GM18868 (cell line): ENCODE measurements at regions not wholly inside any gene's neighbourhood (a gene's known extent, or its start where the extent isn't known, plus 50 kb on each side); places are given as distances from the start of the nearest gene placed in this dataset.
"Not testable (repeated sequence)": the region's sequence is repeated elsewhere in the genome, so short reads cannot be mapped to it uniquely, and the experiment has no call there.

Experiments
- ATAC-seq: cut with Tn5 transposase; IDR thresholded peaks from one replicate; pipeline ENCODE4 v1.9.1; 2021; ENCODE audit warnings: mild to moderate bottlenecking, moderate library complexity; ENCODE audit not compliant: unreplicated experiment

DNA sequence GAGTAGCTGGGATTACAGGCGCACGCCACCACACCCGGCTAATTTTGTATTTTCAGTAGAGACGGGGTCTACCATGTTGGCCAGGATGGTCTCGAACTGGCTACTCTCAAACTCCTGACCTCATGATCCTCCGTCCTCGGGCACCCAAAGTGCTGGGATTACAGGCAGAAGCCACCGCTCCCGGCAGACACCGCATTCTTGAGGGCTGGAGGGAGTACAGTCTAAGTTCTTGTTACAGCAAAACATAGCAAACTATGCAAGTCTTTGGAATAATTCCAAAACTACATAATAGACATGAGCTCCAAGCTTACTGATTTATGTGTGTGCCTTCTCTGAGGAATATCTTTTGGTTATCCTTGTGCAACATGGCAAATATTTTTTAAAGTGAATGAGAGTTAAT, 299.1 kb upstream of the ZNF658 start:
- not testable (repeated sequence) for ATAC-seq

DNA sequence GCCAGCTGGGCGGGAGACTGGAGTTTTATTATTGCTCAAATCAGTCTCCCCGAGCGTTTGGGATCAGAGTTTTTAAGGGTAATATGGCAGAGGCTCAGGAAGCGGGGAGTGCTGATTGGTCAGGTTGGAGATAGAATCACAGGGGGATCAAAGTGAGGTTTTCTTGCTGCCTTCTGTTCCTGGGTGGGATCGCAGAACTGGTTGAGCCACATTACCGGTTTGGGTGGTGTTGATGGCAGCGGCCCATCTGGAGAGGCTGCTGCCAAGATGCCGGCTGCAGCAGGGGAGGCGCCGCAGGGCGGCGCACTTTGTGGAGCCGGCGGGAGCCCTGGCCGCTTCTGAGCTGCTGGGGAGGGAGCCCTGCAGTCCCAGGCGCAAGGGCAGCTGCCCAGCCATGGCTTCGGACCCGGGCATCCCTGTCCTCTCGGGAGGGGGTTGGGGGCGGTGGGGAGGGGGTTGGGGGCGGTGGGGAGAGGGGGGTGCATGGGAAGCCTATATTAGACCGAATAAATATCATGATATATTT, 268.9 kb upstream of the ZNF658 start:
- not testable (repeated sequence) for ATAC-seq

DNA sequence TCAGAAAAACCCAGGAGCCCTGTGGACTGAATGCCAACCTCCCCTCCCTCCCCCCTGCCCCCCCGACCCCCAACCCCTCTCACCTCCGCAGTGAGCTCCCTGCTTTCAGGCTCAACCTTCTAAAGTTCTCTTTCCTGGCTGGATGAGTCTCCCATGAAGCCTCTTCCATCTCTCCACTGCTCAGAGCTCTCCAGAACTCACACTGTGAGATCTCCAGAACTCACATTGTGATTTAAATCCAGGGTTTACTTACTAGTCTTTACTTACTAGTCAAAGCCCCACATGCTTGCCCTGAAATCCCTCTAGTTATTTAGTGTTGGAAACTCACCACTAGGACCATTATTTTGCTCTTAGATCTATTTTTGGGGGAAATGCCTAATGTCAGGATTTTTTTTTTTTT, 252.8 kb upstream of the ZNF658 start:
- not testable (repeated sequence) for ATAC-seq

DNA sequence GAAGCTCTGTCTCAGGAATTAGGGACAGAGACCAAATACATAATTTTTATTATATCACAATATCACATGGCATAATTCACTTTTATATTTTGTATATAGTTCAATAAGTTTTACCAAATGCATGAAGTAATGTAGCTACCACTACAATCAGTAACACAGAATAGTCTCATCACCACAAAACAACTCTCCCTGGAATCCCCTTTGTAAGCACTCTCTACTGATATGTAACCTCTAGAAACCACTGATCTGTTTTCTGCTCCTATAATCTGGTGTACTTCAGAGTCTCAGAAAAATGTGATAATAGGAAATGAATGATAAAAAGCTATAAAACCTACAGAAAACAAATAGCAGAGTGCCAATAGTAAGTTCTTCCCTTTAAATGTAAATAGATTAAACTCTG, 210.3 kb upstream of the ZNF658 start:
- ATAC-seq, result peak; percentile 78

DNA sequence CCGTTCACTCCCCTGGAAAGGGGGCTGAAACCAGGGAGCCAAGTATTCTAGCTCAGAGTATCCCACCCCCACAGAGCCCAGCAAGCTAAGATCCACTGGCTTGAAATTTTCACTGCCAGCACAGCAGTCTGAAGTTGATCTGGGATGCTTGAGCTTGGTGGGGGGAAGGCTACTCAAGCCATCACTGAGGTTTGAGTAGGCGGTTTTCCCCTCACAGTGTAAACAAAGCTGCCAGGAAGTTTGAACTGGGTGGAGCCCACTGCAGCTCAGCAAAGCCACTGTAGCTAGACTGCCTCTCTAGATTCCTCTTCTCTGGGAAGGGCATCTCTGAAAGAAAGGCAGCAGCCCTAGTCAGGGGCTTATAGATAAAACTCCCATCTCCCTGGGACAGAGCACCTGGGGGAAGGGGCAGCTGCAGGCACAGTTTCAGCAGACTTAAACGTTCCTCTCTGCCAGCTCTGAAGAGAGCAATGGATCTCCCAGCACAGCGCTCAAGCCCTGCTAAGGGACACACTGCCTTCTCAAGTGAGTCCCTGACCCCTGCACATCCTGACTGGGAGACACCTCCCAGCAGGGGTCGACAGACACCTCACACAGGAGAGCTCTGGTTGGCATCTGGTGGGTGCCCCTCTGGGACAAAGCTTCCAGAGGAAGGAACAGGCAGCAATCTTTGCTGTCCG, 204.8 kb upstream of the ZNF658 start:
- peak; percentile 89 for ATAC-seq

DNA sequence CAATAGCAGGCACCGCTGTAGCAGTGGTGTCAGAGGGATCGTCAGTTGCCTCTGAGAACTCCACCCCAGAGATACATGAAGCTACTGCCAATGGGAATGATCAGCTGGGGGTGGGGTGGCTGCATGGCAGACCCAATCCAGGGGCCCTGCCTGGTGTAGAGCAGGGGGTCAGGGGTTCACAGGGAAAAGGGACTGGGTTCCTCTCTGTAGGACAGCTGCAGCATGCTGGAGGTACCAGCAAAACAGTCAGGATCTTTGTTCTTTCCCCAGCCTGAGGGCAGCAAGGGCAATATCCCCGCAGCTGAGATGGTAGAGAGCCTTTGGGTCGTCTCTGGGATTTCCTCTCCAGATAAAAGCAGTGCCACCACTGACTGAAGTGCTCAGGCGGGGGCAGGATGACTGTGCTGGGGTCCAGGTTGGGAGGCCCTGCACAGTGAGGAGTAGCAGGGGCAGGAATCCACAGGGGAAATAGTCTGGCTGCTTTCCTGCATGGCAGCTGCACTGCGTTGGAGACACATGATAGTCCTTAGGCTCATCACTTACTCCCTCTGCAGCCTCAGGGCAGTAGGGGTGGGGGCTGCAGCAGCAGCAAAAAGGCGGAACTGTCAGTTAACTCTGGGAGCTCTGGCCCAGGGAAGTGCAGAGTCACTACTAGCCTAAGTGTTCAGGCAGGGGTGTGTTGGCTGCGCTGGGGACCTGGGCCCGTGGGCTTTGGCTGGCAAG, 203.0 kb upstream of the ZNF658 start:
- not testable (repeated sequence) for ATAC-seq

DNA sequence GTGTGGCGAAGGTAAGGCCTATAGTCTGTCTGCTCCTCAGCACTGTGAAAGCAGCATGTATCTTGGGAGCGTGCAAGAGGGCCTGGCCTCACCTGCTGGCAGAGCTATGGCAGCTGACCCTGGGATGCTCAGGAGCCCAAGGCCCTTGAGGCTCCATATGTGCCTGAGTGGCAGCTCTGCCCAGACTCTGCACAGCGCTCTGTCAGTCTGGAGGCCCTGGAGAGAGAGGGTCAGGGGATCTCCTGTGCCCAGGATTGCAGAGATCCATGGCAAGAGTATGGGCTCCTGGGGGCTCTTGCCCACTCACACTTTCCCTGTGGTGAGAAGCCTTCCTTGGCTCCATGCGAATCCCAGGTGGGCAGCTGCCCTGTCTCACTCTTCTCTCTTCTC, 202.5 kb upstream of the ZNF658 start:
- ATAC-seq, result not testable (repeated sequence)

DNA sequence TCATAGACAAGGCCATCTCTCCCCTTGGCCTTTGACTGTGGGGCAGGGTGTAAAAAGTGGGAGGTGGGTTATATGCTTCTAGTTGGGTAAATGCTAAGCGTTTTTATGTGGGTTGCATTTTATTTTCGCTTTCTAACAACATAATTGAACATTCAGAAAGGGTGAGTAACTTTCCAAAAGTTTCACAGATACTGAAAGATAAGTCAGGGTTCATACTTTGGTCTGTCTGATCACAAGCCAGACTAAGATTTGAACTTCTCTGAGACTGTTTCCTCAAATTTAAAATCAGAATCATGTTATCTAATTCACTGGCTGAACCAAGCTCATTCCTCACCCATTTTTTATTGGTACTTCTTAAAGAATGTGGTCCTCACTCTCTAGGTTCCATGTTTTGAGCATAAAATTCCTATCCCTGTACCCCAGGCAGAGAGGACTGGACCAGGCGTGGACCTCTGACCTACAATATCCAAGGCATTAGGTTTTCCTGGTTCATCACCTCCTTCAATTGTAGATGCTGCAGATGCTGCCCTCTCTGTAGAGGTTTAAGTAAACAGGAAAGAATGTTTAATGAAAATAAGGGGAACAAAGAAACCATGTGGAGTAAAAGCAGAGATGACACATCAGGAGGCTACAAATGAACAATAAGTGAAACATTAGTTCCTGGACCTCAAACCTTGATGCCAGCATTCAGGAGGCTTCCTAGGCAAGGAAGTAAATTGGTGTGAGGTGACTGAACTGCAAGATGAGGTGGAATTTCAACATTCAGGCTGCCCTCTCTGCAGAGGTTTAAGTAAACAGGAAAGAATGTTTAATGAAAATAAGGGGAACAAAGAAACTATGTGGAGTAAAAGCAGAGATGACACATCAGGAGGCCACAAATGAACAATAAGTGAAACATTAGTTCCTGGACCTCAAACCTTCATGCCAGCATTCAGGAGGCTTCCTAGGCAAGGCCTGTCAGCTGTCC, 198.8 kb upstream of the ZNF658 start:
- ATAC-seq, result not testable (repeated sequence)

DNA sequence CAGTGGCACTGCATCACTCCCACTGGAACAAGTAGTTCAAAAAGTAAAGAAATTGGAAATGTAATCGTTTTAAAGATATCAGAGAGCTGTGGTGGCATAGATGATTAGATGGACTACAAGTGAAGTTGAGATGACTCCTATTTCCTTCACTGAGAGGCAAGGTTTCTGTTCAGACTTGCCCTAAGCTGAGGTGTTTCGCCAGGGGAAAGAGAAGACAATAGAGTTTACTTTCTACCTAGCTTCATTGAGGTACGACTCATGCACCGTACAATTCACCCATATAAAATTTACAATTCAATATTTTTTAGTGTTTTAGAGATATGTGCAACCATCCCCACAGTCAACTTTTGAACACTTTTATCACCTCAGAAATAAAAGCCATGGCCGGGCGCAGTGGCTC, 189.0 kb upstream of the ZNF658 start:
- ATAC-seq, result not testable (repeated sequence)

DNA sequence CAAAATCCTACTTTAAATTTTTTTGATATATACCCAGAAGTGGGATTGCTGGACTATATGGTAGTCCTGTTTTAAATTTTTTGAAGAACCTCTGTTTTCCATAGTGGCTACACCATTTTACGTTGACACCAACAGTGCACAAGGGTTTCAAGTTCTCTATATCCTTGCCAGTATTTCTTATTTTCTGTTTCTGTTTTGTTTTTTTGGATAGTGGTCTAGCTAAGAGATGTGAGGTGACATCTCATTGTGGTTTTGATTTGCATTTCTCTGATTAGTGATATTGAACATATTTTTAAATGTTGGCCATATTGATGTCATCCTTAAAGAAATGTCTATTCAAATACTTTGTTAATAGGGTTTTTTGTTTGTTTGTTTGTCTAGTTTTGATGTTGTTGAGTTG, 187.7 kb upstream of the ZNF658 start:
- ATAC-seq, result peak; percentile 60

DNA sequence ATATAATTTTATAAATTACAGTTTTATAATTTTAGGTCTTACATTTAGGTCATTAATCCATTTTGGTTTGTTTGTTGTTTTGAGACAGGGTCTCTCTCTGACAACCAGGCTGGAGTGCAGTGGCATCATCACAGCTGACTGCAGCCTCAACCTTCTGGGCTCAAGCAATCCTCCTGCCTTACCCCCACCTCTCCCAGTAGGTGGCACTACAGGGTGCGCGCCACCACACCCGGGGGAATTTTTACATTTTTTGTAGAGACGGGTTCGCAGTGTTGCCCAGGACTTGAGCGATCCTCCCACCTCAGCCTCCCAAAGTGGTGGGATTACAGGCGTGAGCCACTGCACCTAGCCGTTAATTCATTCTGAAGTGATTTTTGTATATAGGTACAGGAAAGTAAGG, 187.0 kb upstream of the ZNF658 start:
- ATAC-seq, result peak; percentile 81

DNA sequence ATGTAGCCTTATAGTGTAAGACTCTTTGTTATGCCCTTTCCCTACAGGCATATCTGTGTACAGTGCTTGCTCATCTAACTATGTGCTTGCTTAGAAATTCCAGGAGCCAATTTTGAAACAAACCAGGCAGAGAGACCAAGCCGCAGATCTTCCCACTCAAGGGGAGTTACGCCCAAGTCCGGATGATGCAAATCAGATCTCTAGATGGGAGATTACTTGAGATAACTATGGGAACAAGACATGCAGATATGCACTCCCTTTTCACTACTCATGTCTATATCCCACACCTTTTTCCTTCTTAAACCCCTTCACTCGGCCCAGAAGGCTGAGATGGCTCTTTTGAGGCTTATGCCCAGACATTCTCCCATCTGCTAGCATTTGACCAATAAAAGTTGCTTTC, 179.7 kb upstream of the ZNF658 start:
- ATAC-seq, result not testable (repeated sequence)

DNA sequence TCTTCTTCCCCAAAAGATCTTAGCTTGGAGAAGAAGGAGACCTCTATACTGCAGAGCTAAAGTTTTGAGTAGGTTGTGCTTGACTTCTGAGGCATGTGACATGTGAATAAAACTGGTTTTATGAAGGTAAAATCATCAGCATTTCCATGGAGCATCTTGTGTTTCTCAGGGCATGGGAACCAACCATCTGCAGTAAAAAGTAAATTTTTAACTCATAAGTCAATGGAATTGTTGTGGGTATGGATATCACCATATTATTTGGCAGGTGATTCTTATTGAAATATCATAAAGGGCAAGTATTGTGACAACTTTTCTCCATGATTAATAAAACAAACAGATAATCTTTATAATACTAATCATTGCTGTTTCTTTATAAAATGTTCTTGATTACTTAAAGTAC, 173.0 kb upstream of the ZNF658 start:
- not testable (repeated sequence) for ATAC-seq

DNA sequence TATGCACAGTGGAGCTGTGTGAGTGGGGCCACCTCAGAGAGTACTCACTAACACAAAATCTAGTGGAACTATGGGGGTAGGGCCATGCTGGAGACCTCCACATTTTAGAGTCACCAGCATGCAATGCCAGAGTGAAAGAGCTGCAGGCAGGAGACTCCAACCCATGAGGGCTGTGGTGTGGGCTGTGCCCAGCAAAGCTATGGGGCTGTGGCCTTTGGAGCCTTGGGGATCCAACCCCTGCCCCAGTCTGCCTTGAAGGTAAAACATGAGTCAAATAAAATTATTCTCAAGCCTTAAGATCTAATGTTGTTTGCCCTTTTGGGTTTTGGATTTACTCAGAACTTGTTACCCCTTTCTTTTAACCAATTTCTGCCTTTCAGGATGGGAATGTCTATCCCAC, 163.8 kb upstream of the ZNF658 start:
- ATAC-seq, result not testable (repeated sequence)

DNA sequence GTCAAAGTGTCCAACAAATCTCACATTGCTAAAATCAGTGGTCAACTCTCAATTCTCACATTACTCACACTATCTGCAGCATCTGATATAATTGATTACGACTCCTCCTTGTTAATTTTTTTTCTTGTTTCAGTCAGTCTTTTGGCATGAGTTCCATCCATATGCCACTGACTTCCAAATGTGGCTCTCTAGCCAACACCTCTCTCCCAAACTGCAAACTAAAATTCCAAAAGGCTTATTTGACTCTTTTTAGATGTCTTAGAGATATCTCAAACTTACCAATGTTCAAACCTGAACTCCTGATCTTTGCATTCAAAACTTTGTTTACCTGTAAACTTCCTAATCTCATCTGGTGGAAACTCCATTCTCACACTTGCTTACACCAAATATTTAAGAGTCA, 162.1 kb upstream of the ZNF658 start:
- not testable (repeated sequence) for ATAC-seq

DNA sequence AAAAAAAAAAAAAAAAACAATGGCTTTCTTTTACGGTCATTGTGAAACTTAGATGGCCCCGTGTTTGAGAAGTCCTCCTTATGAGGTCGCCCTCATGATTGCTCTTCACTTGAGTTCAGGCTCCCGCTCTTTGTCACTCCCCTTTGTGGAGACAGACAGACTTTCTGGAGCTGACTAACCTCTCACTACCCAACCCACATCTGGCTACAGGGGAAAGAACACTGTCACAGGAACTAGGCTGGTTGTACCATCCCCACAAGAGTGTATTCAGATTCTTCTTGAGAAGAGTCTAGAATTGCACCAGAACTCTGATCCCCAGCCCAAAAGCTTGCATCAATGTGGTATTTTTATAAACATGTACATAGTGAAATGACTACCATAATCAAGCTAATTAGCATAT, 160.4 kb upstream of the ZNF658 start:
- not testable (repeated sequence) for ATAC-seq

DNA sequence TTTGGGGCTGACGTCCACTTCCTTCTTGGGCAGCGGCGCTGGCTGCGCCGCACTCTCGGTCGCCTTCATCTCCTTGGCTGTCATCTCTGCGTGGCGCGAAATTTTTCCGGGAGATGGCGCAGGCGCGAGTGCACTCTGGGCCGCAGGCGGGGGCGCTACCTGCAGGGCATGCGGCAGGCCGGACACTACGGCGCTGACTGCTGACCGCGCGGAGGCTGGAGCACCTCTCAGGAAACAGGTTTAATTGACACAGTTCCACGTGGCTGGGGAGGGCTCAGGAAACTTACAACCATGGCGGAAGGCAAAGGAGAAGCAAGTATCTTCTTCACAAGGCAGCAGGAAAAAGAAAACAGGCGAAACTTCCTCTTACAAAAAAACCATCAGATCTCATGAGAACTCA, 154.7 kb upstream of the ZNF658 start:
- not testable (repeated sequence) for ATAC-seq

DNA sequence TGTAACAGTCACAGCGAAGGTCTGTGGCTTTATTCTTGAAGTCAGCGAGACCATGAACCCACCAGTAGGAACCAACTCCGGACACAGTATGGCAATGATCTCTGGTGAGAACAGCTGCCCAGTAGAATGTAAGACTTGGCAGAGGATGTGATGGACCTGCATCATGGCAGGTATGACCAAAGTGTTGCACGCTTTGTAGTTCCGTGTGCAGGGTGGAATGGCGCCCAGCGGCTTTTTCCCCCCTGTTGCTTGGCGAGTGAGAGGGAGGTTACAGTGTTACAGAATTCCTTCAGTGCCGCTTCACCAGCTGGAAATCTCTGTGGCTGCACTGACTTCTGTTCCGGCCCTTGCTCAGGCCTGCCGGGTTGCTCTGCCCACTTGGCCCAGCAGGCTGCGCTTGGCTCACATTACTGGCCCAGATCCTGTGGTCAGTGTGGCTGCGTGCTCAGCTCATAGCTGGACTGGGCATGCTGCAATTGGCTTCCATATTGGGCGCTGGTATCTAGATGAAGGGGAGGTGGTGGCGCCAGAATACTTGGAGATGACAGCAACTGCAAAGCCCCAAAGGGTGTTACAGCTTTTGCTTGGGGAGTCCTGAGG, 148.1 kb upstream of the ZNF658 start:
- not testable (repeated sequence) for ATAC-seq

DNA sequence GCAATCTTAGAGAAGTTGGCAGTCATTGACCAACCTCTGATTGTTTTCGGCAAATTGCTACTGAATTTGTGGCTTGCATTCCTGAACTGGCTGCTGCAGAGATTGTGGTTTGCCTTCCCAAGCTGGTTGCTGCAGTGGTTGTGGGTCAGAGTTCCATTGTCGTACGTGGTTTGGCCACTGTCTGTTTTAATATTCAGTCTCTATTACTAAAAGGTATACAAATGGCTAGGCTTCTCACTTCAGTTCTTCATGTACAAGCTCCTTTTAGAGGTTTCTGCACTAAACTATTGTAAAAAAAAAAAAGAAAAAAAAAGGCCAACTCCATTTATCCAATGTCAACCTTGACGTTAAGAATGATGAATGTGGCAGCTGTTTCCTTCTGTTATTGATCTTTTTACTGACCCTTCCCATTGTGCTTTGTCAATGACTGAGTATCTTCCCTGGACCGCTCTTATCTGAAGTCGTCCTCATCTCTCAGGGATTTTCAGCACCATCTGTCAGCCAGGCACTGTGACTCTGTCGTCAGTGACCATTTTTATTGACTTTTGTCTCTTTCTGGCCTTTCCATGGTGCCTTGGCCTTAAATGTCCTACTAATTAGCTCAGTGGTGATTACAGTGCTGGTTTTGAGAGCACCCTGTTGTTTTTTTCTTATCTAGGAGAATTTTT, 140.6 kb upstream of the ZNF658 start:
- not testable (repeated sequence) for ATAC-seq
